Ectodermal cell (in vitro differentiated cells): ENCODE measurements at regions not wholly inside any gene's neighbourhood (a gene's known extent, or its start where the extent isn't known, plus 50 kb on each side); places are given as distances from the start of the nearest gene placed in this dataset.
"Not testable (repeated sequence)": the region's sequence is repeated elsewhere in the genome, so short reads cannot be mapped to it uniquely, and the experiment has no call there.

Source experiments
- H3K27ac ChIP-seq: 2 replicates; pipeline ENCODE4 v1.7.0; 2013; ENCODE audit warnings: mild to moderate bottlenecking, low read depth, low read length; ENCODE audit not compliant: insufficient read depth, poor library complexity, severe bottlenecking
- H3K27me3 ChIP-seq: 2 replicates; pipeline ENCODE4 v1.7.0; 2013; ENCODE audit warnings: mild to moderate bottlenecking, low read length; ENCODE audit not compliant: insufficient read depth, control insufficient read depth, poor library complexity, severe bottlenecking
- H3K36me3 ChIP-seq: one replicate; pipeline ENCODE4 v1.7.0; 2013; ENCODE audit warnings: low read length; ENCODE audit not compliant: control insufficient read depth, insufficient read depth
- H3K4me1 ChIP-seq: one replicate; pipeline ENCODE4 v1.7.0; 2013; ENCODE audit warnings: low read length; ENCODE audit not compliant: control insufficient read depth, insufficient read depth
- H3K4me3 ChIP-seq: 2 replicates; pipeline ENCODE4 v1.7.0; 2013; ENCODE audit warnings: low read depth, low read length, control low read depth; ENCODE audit not compliant: insufficient read depth
- H3K9me3 ChIP-seq: 2 replicates; pipeline ENCODE4 v1.7.0; 2013; ENCODE audit warnings: mild to moderate bottlenecking, low read length, moderate library complexity; ENCODE audit not compliant: control insufficient read depth
- WGBS, 2 experiments: methylation state at CpG; one replicate each; pipeline ENCODE4 v1.1.7; 2013; ENCODE audit warnings: missing lambda C conversion rate in 2 of 2; 5-methylcytosine and 5-hydroxymethylcytosine counted together

- not testable (repeated sequence) for H3K27me3 ChIP-seq, H3K36me3 ChIP-seq, H3K4me3 ChIP-seq, H3K27ac ChIP-seq, H3K9me3 ChIP-seq, H3K4me1 ChIP-seq
- 94 to 95% methylated on average over 8 of the region's 9 CpGs for WGBS, 2 experiments
Measured at GRCh38 chr10:93127642-93128215, 54.0 kb downstream of the CYP26A1 start.

- no peaks in the 10 kb centered on the region for H3K4me1 ChIP-seq
- WGBS, 2 experiments, result 84 to 88% methylated on average over 6 of the region's 6 CpGs
- no peaks in the 10 kb centered on the region for H3K27me3 ChIP-seq
- H3K9me3 ChIP-seq, result no peaks in the 10 kb centered on the region
- H3K4me3 ChIP-seq, result no peak overlapping the region
- H3K36me3 ChIP-seq, result no peaks in the 10 kb centered on the region
- H3K27ac ChIP-seq, result no peak overlapping the region
Measured at GRCh38 chr10:93131986-93132385, 58.3 kb downstream of the CYP26A1 start.

- no peak overlapping the region for H3K4me3 ChIP-seq
- H3K36me3 ChIP-seq, result no peaks in the 10 kb centered on the region
- no peaks in the 10 kb centered on the region for H3K4me1 ChIP-seq
- WGBS, 2 experiments, result 93 to 95% methylated on average over 9 to 10 of the region's 11 CpGs
- no peak overlapping the region for H3K27ac ChIP-seq
- no peaks in the 10 kb centered on the region for H3K9me3 ChIP-seq
- no peaks in the 10 kb centered on the region for H3K27me3 ChIP-seq
Measured at GRCh38 chr10:93138113-93138870, 64.6 kb downstream of the CYP26A1 start.

GRCh38 chr10:93139059-93139655 is 65.5 kb downstream of the CYP26A1 start:
- Histone ChIP-seq H3K27me3 (no peaks in the 10 kb centered on the region), H3K27ac (no peak overlapping the region), H3K36me3 (no peaks in the 10 kb centered on the region), H3K4me3 (no peak overlapping the region), H3K9me3 (no peaks in the 10 kb centered on the region), H3K4me1 (no peaks in the 10 kb centered on the region)
- 83 to 92% methylated on average over 5 of the region's 5 CpGs for WGBS, 2 experiments

- Histone ChIP-seq H3K4me3 (no peak overlapping the region), H3K27me3 (no peaks in the 10 kb centered on the region), H3K36me3 (no peaks in the 10 kb centered on the region), H3K27ac (no peak overlapping the region), H3K4me1 (no peaks in the 10 kb centered on the region), H3K9me3 (no peaks in the 10 kb centered on the region)
- WGBS, 2 experiments, result 88 to 99% methylated on average over 3 of the region's 3 CpGs
Measured at GRCh38 chr10:93142534-93142933, 68.8 kb downstream of the CYP26A1 start.

- Histone ChIP-seq H3K4me1 (no peaks in the 10 kb centered on the region), H3K4me3 (no peak overlapping the region), H3K36me3 (no peaks in the 10 kb centered on the region), H3K9me3 (no peaks in the 10 kb centered on the region), H3K27ac (no peak overlapping the region), H3K27me3 (no peaks in the 10 kb centered on the region)
- 88 to 100% methylated on average over 1 of the region's 1 CpG for WGBS, 2 experiments
Measured at GRCh38 chr10:93143281-93143680, 69.6 kb downstream of the CYP26A1 start.

GRCh38 chr10:93146336-93146735 is 72.6 kb downstream of the CYP26A1 start:
- Histone ChIP-seq H3K27ac (no peak overlapping the region), H3K9me3 (no peaks in the 10 kb centered on the region), H3K27me3 (no peaks in the 10 kb centered on the region), H3K36me3 (no peaks in the 10 kb centered on the region), H3K4me1 (no peaks in the 10 kb centered on the region), H3K4me3 (no peak overlapping the region)
- WGBS, 2 experiments, result 94 to 100% methylated on average over 3 of the region's 3 CpGs

- Histone ChIP-seq H3K4me1 (no peaks in the 10 kb centered on the region), H3K4me3 (no peak overlapping the region), H3K36me3 (no peaks in the 10 kb centered on the region), H3K27me3 (no peaks in the 10 kb centered on the region), H3K27ac (no peak overlapping the region), H3K9me3 (no peaks in the 10 kb centered on the region)
- 78 to 92% methylated on average over 2 of the region's 2 CpGs for WGBS, 2 experiments
Measured at GRCh38 chr10:93147281-93147680, 73.6 kb downstream of the CYP26A1 start.

GRCh38 chr10:93148476-93148875 is 74.8 kb downstream of the CYP26A1 start:
- Histone ChIP-seq H3K27ac (no peak overlapping the region), H3K9me3 (no peaks in the 10 kb centered on the region), H3K36me3 (no peaks in the 10 kb centered on the region), H3K27me3 (no peaks in the 10 kb centered on the region), H3K4me1 (no peaks in the 10 kb centered on the region), H3K4me3 (no peak overlapping the region)
- WGBS, 2 experiments, result 93 to 96% methylated on average over 3 of the region's 3 CpGs

- H3K27ac ChIP-seq, result no peak overlapping the region
- H3K4me1 ChIP-seq, result no peaks in the 10 kb centered on the region
- H3K27me3 ChIP-seq, result no peaks in the 10 kb centered on the region
- H3K9me3 ChIP-seq, result no peaks in the 10 kb centered on the region
- no peaks in the 10 kb centered on the region for H3K36me3 ChIP-seq
- H3K4me3 ChIP-seq, result no peak overlapping the region
- WGBS, 2 experiments, result 90 to 96% methylated on average over 4 of the region's 4 CpGs
Measured at GRCh38 chr10:93149761-93150160, 76.1 kb downstream of the CYP26A1 start.
